Endothelial cell of umbilical vein (primary cell): ENCODE measurements at regions not wholly inside any gene's neighbourhood (a gene's known extent, or its start where the extent isn't known, plus 50 kb on each side); places are given as distances from the start of the nearest gene placed in this dataset.

ENCODE experiments used
- BruUV-seq: library from RNA; stranded (reverse); fragments of 400-500 nt; replicated peaks from 2 replicates; lab custom pipeline; 2021; lab: Mats Ljungman, UMichigan
- CTCF ChIA-PET: fragments of 300-600, 350-600 bp; sonication (Branson Sonifier 250); formaldehyde crosslinking; loops from one replicate; lab custom pipeline; 2021; ENCODE audit warnings: antibody characterized with exemption, inconsistent platforms; lab: Charles Lee
- POLR2A ChIA-PET: fragments of 300-600, 350-600 bp; sonication (Branson Sonifier 250); formaldehyde crosslinking; loops from one replicate; lab custom pipeline; 2021; ENCODE audit warnings: antibody characterized with exemption, inconsistent platforms; lab: Charles Lee
- DNase-seq: peaks from one replicate; pipeline ENCODE4 v3.0.0-alpha.2; 2011; ENCODE audit warnings: low read depth, low spot score
- FAIRE-seq: peaks from 2 replicates; lab custom pipeline; 2011; peaks lifted over from hg19 to GRCh38; lab: Jason Lieb, UNC
- H2AFZ ChIP-seq: 2 replicates; pipeline ENCODE4 v1.6.0; 2012; ENCODE audit warnings: low read depth, low read length, control low read depth, inconsistent platforms
- H3K27ac ChIP-seq: 2 replicates; pipeline ENCODE4 v1.5.1; 2011; ENCODE audit warnings: low read depth, mild to moderate bottlenecking, control low read depth, low read length, moderate library complexity; ENCODE audit not compliant: insufficient read depth
- H3K27me3 ChIP-seq, 2 experiments: 2 replicates each; pipeline versions ENCODE4 v1.6.0 to v1.6.1; 2011; ENCODE audit warnings: low read length in 2 of 2, mixed read lengths in 1 of 2; ENCODE audit not compliant: control insufficient read depth in 2 of 2, insufficient read depth in 2 of 2
- H3K36me3 ChIP-seq, 2 experiments: 2 replicates in 1 of 2; 3 replicates in 1 of 2; pipeline ENCODE4 v1.5.1; 2011; ENCODE audit warnings: low read length in 2 of 2, mild to moderate bottlenecking in 1 of 2, moderate library complexity in 1 of 2; ENCODE audit not compliant: control insufficient read depth in 2 of 2, insufficient read depth in 2 of 2; ENCODE audit errors: extremely low read depth in 1 of 2
- H3K4me1 ChIP-seq: 3 replicates; pipeline ENCODE4 v1.5.1; 2011; ENCODE audit warnings: mild to moderate bottlenecking, low read length; ENCODE audit not compliant: control insufficient read depth, insufficient read depth; ENCODE audit errors: extremely low read depth
- H3K4me2 ChIP-seq: 2 replicates; pipeline ENCODE4 v1.6.1; 2011; ENCODE audit warnings: low read length, control low read depth, mixed read lengths; ENCODE audit not compliant: insufficient read depth
- H3K4me3 ChIP-seq, 3 experiments: fragments of 200-600 bp in 1 of 3; sonication (generic), shearing (Covaris generic) in 1 of 3; replicated peaks in 1 of 3; 2 replicates each; pipeline ENCODE4 v1.5.1; 2011 to 2016; ENCODE audit warnings: control low read depth in 3 of 3, low read length in 3 of 3, mild to moderate bottlenecking in 2 of 3, inconsistent platforms in 1 of 3, low read depth in 1 of 3, moderate library complexity in 1 of 3; ENCODE audit not compliant: insufficient read depth in 1 of 3
- H3K79me2 ChIP-seq: 2 replicates; pipeline ENCODE4 v1.6.0; 2012; ENCODE audit warnings: low read length, inconsistent platforms; ENCODE audit not compliant: control insufficient read depth, insufficient read depth
- H3K9ac ChIP-seq: replicated peaks from 2 replicates; pipeline ENCODE3; 2011; ENCODE audit warnings: low read length, control low read depth; ENCODE audit not compliant: insufficient read depth; ENCODE audit errors: extremely low read depth
- H3K9me1 ChIP-seq: replicated peaks from 3 replicates; pipeline ENCODE4 v1.6.0; 2011; ENCODE audit warnings: mild to moderate bottlenecking, low read length; ENCODE audit not compliant: control insufficient read depth, insufficient read depth; ENCODE audit errors: extremely low read depth
- H3K9me3 ChIP-seq: replicated peaks from 2 replicates; pipeline ENCODE4 v1.5.1; 2012; ENCODE audit warnings: low read length, inconsistent platforms; ENCODE audit not compliant: control insufficient read depth, insufficient read depth
- H4K20me1 ChIP-seq: replicated peaks from 2 replicates; pipeline ENCODE3; 2011; ENCODE audit warnings: mild to moderate bottlenecking, low read length; ENCODE audit not compliant: control insufficient read depth, insufficient read depth; ENCODE audit errors: extremely low read depth
- EZH2 ChIP-seq: IDR thresholded peaks from 2 replicates; pipeline ENCODE4 v1.6.1; 2012; ENCODE audit warnings: borderline replicate concordance, low read depth, mild to moderate bottlenecking, moderate library complexity, low read length, inconsistent platforms; ENCODE audit not compliant: severe bottlenecking
- FOS ChIP-seq: IDR thresholded peaks from 2 replicates; pipeline ENCODE4 v1.6.1; 2011; ENCODE audit warnings: mild to moderate bottlenecking, low read length, moderate library complexity, borderline replicate concordance; ENCODE audit not compliant: insufficient read depth
- GATA2 ChIP-seq: IDR thresholded peaks from 2 replicates; pipeline ENCODE4 v1.7.0; 2011; ENCODE audit warnings: low read depth, mild to moderate bottlenecking, moderate library complexity, mixed read lengths, low read length; ENCODE audit not compliant: insufficient read length, insufficient read depth
- JUN ChIP-seq: IDR thresholded peaks from 2 replicates; pipeline ENCODE4 v1.6.1; 2011; ENCODE audit warnings: borderline replicate concordance, low read depth; ENCODE audit not compliant: insufficient read length, insufficient read depth
- MYC ChIP-seq: IDR thresholded peaks from one replicate; pipeline ENCODE4 v1.6.1; 2011; ENCODE audit warnings: mild to moderate bottlenecking, low read depth, low read length
- POLR2A ChIP-seq: IDR thresholded peaks from 2 replicates; pipeline ENCODE4 v1.6.1; 2012; ENCODE audit warnings: low read depth, mild to moderate bottlenecking, control low read depth, low read length
- POLR2AphosphoS5 ChIP-seq: IDR thresholded peaks from 2 replicates; pipeline ENCODE4 v1.6.1; 2012; ENCODE audit warnings: low read depth, mild to moderate bottlenecking, control low read depth, low read length, moderate library complexity; ENCODE audit not compliant: insufficient read depth
- dilution Hi-C: fragments of 300-500 bp; cut with MboI; formaldehyde crosslinking; loops from one replicate; pipeline ENCODE4 v1.15.0; 2019; ENCODE audit warnings: low sequenced_read_pairs; ENCODE audit not compliant: extremely low pct_ligation_motif_present
- intact Hi-C: fragments of 100-400 bp; cut with micrococcal nuclease; formaldehyde crosslinking; loops from one replicate; pipeline ENCODE4 v1.10.0; 2022
- TF ChIP-seq, protein P1 (sequence below): IDR thresholded peaks from 2 replicates; pipeline ENCODE4 v1.6.1; 2011; ENCODE audit not compliant: insufficient read depth, insufficient read length
- TF ChIP-seq, protein P2 (sequence below), 2 donors: IDR thresholded peaks; 1 replicate in 1 of 2; 2 replicates in 1 of 2; pipeline ENCODE4 v1.5.1; 2011; ENCODE audit warnings: low read length in 2 of 2, mild to moderate bottlenecking in 2 of 2, moderate library complexity in 2 of 2, control low read depth in 1 of 2, inconsistent platforms in 1 of 2, low read depth in 1 of 2; ENCODE audit not compliant: insufficient read depth in 1 of 2; ENCODE audit errors: extremely low read depth in 1 of 2

DNA sequence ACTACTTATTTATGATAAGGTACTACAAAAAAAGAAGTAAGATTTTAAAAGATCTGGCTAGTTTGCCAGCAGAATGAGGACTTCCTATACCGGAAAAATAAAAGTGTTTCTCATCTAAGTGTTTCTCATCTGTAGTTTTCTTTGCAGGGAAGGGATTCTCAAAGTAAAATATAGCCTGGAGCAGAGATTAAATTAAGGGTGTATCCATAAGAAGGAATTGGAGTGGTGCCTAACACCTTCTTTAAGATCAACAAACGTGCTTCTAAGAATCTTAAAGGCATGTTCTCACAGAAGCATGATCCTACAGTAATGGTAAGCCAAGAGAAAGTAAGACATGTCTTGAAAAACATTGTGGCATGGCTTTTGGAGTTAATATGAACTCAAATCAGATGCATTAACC is 528.2 kb downstream of the GBA3 start:
- no peaks in the 10 kb centered on the region for H3K36me3 ChIP-seq
- DNase-seq, result no peak
- H3K9me1 ChIP-seq, result no peaks in the 10 kb centered on the region
- H3K4me1 ChIP-seq, result no peaks in the 10 kb centered on the region
- intact Hi-C loops, result no loop called here
- POLR2A ChIA-PET, result no interaction called here
- H3K9me3 ChIP-seq, result peaks cover 7% of the 10 kb centered on the region
- H2AFZ ChIP-seq, result no peak overlapping the region
- no peak overlapping the region for H3K4me2 ChIP-seq
- TF ChIP-seq JUN, result no peak
- TF ChIP-seq MYC, result no peak
- TF ChIP-seq POLR2A, result no peak
- no peak for TF ChIP-seq EZH2
- no peak for TF ChIP-seq POLR2AphosphoS5
- TF ChIP-seq GATA2, result no peak
- TF ChIP-seq, protein P1, sequence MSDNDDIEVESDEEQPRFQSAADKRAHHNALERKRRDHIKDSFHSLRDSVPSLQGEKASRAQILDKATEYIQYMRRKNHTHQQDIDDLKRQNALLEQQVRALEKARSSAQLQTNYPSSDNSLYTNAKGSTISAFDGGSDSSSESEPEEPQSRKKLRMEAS, result no peak
- no peak for TF ChIP-seq FOS
- TF ChIP-seq, protein P2, sequence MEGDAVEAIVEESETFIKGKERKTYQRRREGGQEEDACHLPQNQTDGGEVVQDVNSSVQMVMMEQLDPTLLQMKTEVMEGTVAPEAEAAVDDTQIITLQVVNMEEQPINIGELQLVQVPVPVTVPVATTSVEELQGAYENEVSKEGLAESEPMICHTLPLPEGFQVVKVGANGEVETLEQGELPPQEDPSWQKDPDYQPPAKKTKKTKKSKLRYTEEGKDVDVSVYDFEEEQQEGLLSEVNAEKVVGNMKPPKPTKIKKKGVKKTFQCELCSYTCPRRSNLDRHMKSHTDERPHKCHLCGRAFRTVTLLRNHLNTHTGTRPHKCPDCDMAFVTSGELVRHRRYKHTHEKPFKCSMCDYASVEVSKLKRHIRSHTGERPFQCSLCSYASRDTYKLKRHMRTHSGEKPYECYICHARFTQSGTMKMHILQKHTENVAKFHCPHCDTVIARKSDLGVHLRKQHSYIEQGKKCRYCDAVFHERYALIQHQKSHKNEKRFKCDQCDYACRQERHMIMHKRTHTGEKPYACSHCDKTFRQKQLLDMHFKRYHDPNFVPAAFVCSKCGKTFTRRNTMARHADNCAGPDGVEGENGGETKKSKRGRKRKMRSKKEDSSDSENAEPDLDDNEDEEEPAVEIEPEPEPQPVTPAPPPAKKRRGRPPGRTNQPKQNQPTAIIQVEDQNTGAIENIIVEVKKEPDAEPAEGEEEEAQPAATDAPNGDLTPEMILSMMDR (IDR thresholded peaks at IDR 0.05; ENCODE audit: extremely low read depth in 1 of 2, insufficient read depth in 1 of 2, low read depth in 1 of 2, low read length in 2 of 2), result no peak
- H3K27ac ChIP-seq, result no peak overlapping the region
- no peak overlapping the region for H3K9ac ChIP-seq
- no peak for FAIRE-seq
- no peaks in the 10 kb centered on the region for H4K20me1 ChIP-seq
- dilution Hi-C loops, result no loop called here
- no peak overlapping the region for H3K4me3 ChIP-seq
- H3K27me3 ChIP-seq, result no peaks in the 10 kb centered on the region
- CTCF ChIA-PET, result no interaction called here
- H3K79me2 ChIP-seq, result no peaks in the 10 kb centered on the region
- BruUV-seq, result no TSS peak
